ENCODE measurements at regions not wholly inside any gene's neighbourhood (a gene's known extent, or its start where the extent isn't known, plus 50 kb on each side); places are given as distances from the start of the nearest gene placed in this dataset.

- TF ChIP-seq REST (IDR thresholded peaks at IDR 0.05; ENCODE audit: borderline replicate concordance) (no peak), POLR2AphosphoS5 (IDR thresholded peaks at IDR 0.05) (no peak), MXI1 (conservative IDR thresholded peaks at IDR 0.05; ENCODE audit: poor library complexity, severe bottlenecking) (no peak), TAF1 (IDR thresholded peaks at IDR 0.05; ENCODE audit: low read depth) (no peak)
Measured at GRCh38 chr11:115555336-115556090, 51.3 kb upstream of the CADM1 start (continued).

Small RNA genes in the stretch of these regions (small RNA-seq; reads per million reads assigned to genes)
- gene AP000770.2 (0 reads per million in 3 experiments), gene RF01210 (0 reads per million in 3 experiments), gene RPL12P46 (0 reads per million in 3 experiments)

All from neural cell (in vitro differentiated cells).